ENCODE measurements at regions not wholly inside any gene's neighbourhood (a gene's known extent, or its start where the extent isn't known, plus 50 kb on each side); places are given as distances from the start of the nearest gene placed in this dataset.

- TF ChIP-seq POLR2A (IDR thresholded peaks at IDR 0.05; ENCODE audit: insufficient read depth in 1 of 2, low read depth in 2 of 2, low read length in 2 of 2) (no peak), MYNN (CRISPR knock-in tag; IDR thresholded peaks at IDR 0.05; ENCODE audit: low read depth) (no peak), REST (IDR thresholded peaks at IDR 0.05; ENCODE audit: borderline replicate concordance in 1 of 2, low read depth in 1 of 2, low read length in 2 of 2) (no peak), ZFP37 (CRISPR knock-in tag; IDR thresholded peaks at IDR 0.05; ENCODE audit: borderline replicate concordance) (no peak), HOXA3 (CRISPR knock-in tag; IDR thresholded peaks at IDR 0.05) (no peak), PBX2 (CRISPR knock-in tag; IDR thresholded peaks at IDR 0.05) (no peak), SOX6 (IDR thresholded peaks at IDR 0.05) (no peak), SOX6 (CRISPR knock-in tag; IDR thresholded peaks at IDR 0.05) (no peak), FIP1L1 (IDR thresholded peaks at IDR 0.05; ENCODE audit: borderline replicate concordance, insufficient read depth, low read depth, low read length) (no peak), ERF (CRISPR knock-in tag; IDR thresholded peaks at IDR 0.05) (no peak), ZNF609 (CRISPR knock-in tag; IDR thresholded peaks at IDR 0.05; ENCODE audit: borderline replicate concordance) (no peak), REPIN1 (CRISPR knock-in tag; IDR thresholded peaks at IDR 0.05; ENCODE audit: borderline replicate concordance, low read depth) (no peak), FOSL2 (CRISPR knock-in tag; IDR thresholded peaks at IDR 0.05) (no peak), SP1 (IDR thresholded peaks at IDR 0.05) (no peak), SP1 (CRISPR knock-in tag; IDR thresholded peaks at IDR 0.05) (no peak)
- TF ChIP-seq, protein P1, sequence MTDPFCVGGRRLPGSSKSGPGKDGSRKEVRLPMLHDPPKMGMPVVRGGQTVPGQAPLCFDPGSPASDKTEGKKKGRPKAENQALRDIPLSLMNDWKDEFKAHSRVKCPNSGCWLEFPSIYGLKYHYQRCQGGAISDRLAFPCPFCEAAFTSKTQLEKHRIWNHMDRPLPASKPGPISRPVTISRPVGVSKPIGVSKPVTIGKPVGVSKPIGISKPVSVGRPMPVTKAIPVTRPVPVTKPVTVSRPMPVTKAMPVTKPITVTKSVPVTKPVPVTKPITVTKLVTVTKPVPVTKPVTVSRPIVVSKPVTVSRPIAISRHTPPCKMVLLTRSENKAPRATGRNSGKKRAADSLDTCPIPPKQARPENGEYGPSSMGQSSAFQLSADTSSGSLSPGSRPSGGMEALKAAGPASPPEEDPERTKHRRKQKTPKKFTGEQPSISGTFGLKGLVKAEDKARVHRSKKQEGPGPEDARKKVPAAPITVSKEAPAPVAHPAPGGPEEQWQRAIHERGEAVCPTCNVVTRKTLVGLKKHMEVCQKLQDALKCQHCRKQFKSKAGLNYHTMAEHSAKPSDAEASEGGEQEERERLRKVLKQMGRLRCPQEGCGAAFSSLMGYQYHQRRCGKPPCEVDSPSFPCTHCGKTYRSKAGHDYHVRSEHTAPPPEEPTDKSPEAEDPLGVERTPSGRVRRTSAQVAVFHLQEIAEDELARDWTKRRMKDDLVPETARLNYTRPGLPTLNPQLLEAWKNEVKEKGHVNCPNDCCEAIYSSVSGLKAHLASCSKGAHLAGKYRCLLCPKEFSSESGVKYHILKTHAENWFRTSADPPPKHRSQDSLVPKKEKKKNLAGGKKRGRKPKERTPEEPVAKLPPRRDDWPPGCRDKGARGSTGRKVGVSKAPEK (CRISPR knock-in tag; IDR thresholded peaks at IDR 0.05; ENCODE audit: borderline replicate concordance), result no peak
Observed at GRCh38 chr4:167711517-167711916, 380.8 kb upstream of the ANXA10 start.

Data from HepG2 (cell line).